ENCODE measurements at regions not wholly inside any gene's neighbourhood (a gene's known extent, or its start where the extent isn't known, plus 50 kb on each side); places are given as distances from the start of the nearest gene placed in this dataset.

GRCh38 chr9:106713206-106713605, 149.8 kb upstream of the ZNF462 start (continued):
- TF ChIP-seq ETV6 (CRISPR knock-in tag; IDR thresholded peaks at IDR 0.05) (no peak), ZNF416 (CRISPR knock-in tag; IDR thresholded peaks at IDR 0.05) (no peak), ZBTB43 (CRISPR knock-in tag; IDR thresholded peaks at IDR 0.05) (no peak), ZNF232 (CRISPR knock-in tag; IDR thresholded peaks at IDR 0.05) (no peak), CTCF (IDR thresholded peaks at IDR 0.05) (no peak), AR (CRISPR knock-in tag; IDR thresholded peaks at IDR 0.05) (no peak), NR3C1 (CRISPR knock-in tag; conservative IDR thresholded peaks at IDR 0.05; ENCODE audit: low read depth) (no peak), GRHL2 (CRISPR knock-in tag; IDR thresholded peaks at IDR 0.05; ENCODE audit: insufficient replicate concordance, severe bottlenecking) (no peak), CDX4 (CRISPR knock-in tag; IDR thresholded peaks at IDR 0.05; ENCODE audit: borderline replicate concordance) (no peak), NFATC4 (CRISPR knock-in tag; IDR thresholded peaks at IDR 0.05) (no peak)

- no peak for ATAC-seq
- no peaks in the 10 kb centered on the region; the same call in 1 of the 2 replicates for H3K27me3 Mint-ChIP-seq (ENCODE audit: low read depth)
- POLR2A ChIA-PET: no interaction called here
Observed at GRCh38 chr9:106716820-106717219, 146.1 kb upstream of the ZNF462 start.

More at GRCh38 chr9:106716820-106717219, 146.1 kb upstream of the ZNF462 start:
- H3K4me3 Mint-ChIP-seq: no peak overlapping the region
- peaks cover 13% of the 10 kb centered on the region for H3K4me1 Mint-ChIP-seq
- no peak overlapping the region for H3K27ac Mint-ChIP-seq
- no peak for TF ChIP-seq NFYB (CRISPR knock-in tag; conservative IDR thresholded peaks at IDR 0.05; ENCODE audit: low read depth)
- TF ChIP-seq ARID4B (CRISPR knock-in tag; IDR thresholded peaks at IDR 0.05; ENCODE audit: borderline replicate concordance): no peak
- no peak for TF ChIP-seq CREM (CRISPR knock-in tag; IDR thresholded peaks at IDR 0.05)
- no peak for TF ChIP-seq ZNF512 (CRISPR knock-in tag; IDR thresholded peaks at IDR 0.05; ENCODE audit: borderline replicate concordance)
- TF ChIP-seq PRRX2 (CRISPR knock-in tag; IDR thresholded peaks at IDR 0.05): no peak
- no peak for TF ChIP-seq IRF1 (CRISPR knock-in tag; IDR thresholded peaks at IDR 0.05)
- TF ChIP-seq STAT6 (CRISPR knock-in tag; conservative IDR thresholded peaks at IDR 0.05; ENCODE audit: low read depth): no peak
- peaks cover 2% of the 10 kb centered on the region; the same call in 1 of the 2 replicates for H3K36me3 Mint-ChIP-seq
- no peak for DNase-seq (ENCODE audit: low spot score)
- H3K9me3 Mint-ChIP-seq: peaks cover 7% of the 10 kb centered on the region
- CTCF ChIA-PET: no interaction called here

Measured in WTC11 (cell line).